ENCODE measurements at regions not wholly inside any gene's neighbourhood (a gene's known extent, or its start where the extent isn't known, plus 50 kb on each side); places are given as distances from the start of the nearest gene placed in this dataset.

GRCh38 chr7:136210664-136211063 is 233.5 kb upstream of the MTPN start:
- H3K27me3 ChIP-seq (replicated peaks in 1 of 4; ENCODE audit: control insufficient read depth in 3 of 4, extremely low read depth in 1 of 4, insufficient read depth in 3 of 4, low read length in 3 of 4), result no peaks in the 10 kb centered on the region
- no peak overlapping the region for H3K4ac ChIP-seq (replicated peaks; ENCODE audit: insufficient read length, low read depth, low read length)
- DNase-seq (ENCODE audit: low read depth in 1 of 2, low spot score in 2 of 2) (no peak), FAIRE-seq (no peak)
- H3K14ac ChIP-seq (ENCODE audit: insufficient read length), result no peak overlapping the region
- H3K18ac ChIP-seq (ENCODE audit: extremely low read depth, low read length), result no peak overlapping the region
- H3K79me2 ChIP-seq (ENCODE audit: control insufficient read depth in 1 of 2, insufficient read depth in 2 of 2, low read length in 2 of 2), result no peaks in the 10 kb centered on the region
- H3K9ac ChIP-seq (replicated peaks in 1 of 4; ENCODE audit: extremely low read depth in 1 of 4, low read depth in 3 of 4, low read length in 3 of 4), result no peak overlapping the region
- no peak overlapping the region for H2BK15ac ChIP-seq (ENCODE audit: low read length)
- no peak overlapping the region for H3K56ac ChIP-seq (replicated peaks; ENCODE audit: insufficient read length, low read depth, low read length)
- no peak for TF ChIP-seq EZH2 (IDR thresholded peaks at IDR 0.05; ENCODE audit: low read depth, low read length, severe bottlenecking)
- no peak for TF ChIP-seq SUZ12 (IDR thresholded peaks at IDR 0.05; ENCODE audit: low read length)
- no peak for TF ChIP-seq NANOG (IDR thresholded peaks at IDR 0.05; ENCODE audit: insufficient read depth, low read depth, low read length, poor library complexity, severe bottlenecking)
- TF ChIP-seq HDAC6 (IDR thresholded peaks at IDR 0.05; ENCODE audit: low read depth, low read length), result no peak
- H4K20me1 ChIP-seq (replicated peaks in 1 of 2; ENCODE audit: control insufficient read depth in 1 of 2, insufficient read depth in 2 of 2, low read length in 2 of 2), result no peaks in the 10 kb centered on the region
- no peaks in the 10 kb centered on the region for H3K79me1 ChIP-seq (ENCODE audit: low read depth, low read length)
- no peak overlapping the region for H3K4me2 ChIP-seq (ENCODE audit: insufficient read depth in 1 of 2, low read depth in 2 of 2, low read length in 2 of 2)
- H3K27ac ChIP-seq (ENCODE audit: low read depth, low read length), result no peak overlapping the region
- H3K23ac ChIP-seq (ENCODE audit: insufficient read length), result no peak overlapping the region
- no peak overlapping the region for H2BK12ac ChIP-seq (ENCODE audit: low read depth, low read length)
- H3K4me1 ChIP-seq (replicated peaks in 1 of 4; ENCODE audit: control insufficient read depth in 3 of 4, insufficient read depth in 4 of 4, low read length in 3 of 4), result no peaks in the 10 kb centered on the region
- no peak overlapping the region for H4K5ac ChIP-seq (ENCODE audit: insufficient read length, low read depth, low read length)
- no peak overlapping the region for H2AFZ ChIP-seq (ENCODE audit: low read length)
- H2BK20ac ChIP-seq (ENCODE audit: low read length), result no peak overlapping the region
- 85% methylated on average over 2 of the region's 2 CpGs; no CpG with 5 or more reads in 1 of the 2 experiments for WGBS, 2 experiments (ENCODE audit: extremely low coverage in 1 of 2, insufficient coverage in 1 of 2, insufficient read length in 1 of 2, insufficient replicate concordance in 2 of 2, low coverage in 1 of 2, low lambda C conversion rate in 2 of 2, missing lambda C conversion rate in 1 of 2)
- no peaks in the 10 kb centered on the region; a peak in 1 of 4 replicates for H3K9me3 ChIP-seq (ENCODE audit: insufficient read depth in 2 of 2, low read depth in 1 of 2, low read length in 1 of 2)
- no peak overlapping the region for H2AK5ac ChIP-seq (ENCODE audit: low read depth, low read length)
- no peaks in the 10 kb centered on the region for H3K36me3 ChIP-seq (ENCODE audit: control insufficient read depth in 2 of 4, insufficient read depth in 4 of 4, low read length in 3 of 4)
- H2BK120ac ChIP-seq (replicated peaks; ENCODE audit: low read depth, low read length), result no peak overlapping the region
- no peak overlapping the region for H4K91ac ChIP-seq (replicated peaks; ENCODE audit: insufficient read length, low read length)
- H3K4me3 ChIP-seq (ENCODE audit: extremely low read depth in 1 of 4, insufficient read depth in 2 of 4, low read depth in 3 of 4, low read length in 4 of 4), result no peak overlapping the region
- CTCF ChIA-PET (ENCODE audit: partially characterized antibody), result interaction anchor here (1.0 kb wide), 1 partner anchor 11 kb away, joined by 3 read pairs; no protein-coding TSS in a partner anchor
- POLR2A ChIA-PET (ENCODE audit: partially characterized antibody), result no interaction called here
- no peak overlapping the region for H2BK5ac ChIP-seq (ENCODE audit: low read depth, low read length)
- H4K8ac ChIP-seq (ENCODE audit: extremely low read depth, insufficient read depth, low read length), result no peak overlapping the region
- no peaks in the 10 kb centered on the region for H3K23me2 ChIP-seq (ENCODE audit: low read depth, low read length)
